ENCODE measurements at regions not wholly inside any gene's neighbourhood (a gene's known extent, or its start where the extent isn't known, plus 50 kb on each side); places are given as distances from the start of the nearest gene placed in this dataset.

DNA sequence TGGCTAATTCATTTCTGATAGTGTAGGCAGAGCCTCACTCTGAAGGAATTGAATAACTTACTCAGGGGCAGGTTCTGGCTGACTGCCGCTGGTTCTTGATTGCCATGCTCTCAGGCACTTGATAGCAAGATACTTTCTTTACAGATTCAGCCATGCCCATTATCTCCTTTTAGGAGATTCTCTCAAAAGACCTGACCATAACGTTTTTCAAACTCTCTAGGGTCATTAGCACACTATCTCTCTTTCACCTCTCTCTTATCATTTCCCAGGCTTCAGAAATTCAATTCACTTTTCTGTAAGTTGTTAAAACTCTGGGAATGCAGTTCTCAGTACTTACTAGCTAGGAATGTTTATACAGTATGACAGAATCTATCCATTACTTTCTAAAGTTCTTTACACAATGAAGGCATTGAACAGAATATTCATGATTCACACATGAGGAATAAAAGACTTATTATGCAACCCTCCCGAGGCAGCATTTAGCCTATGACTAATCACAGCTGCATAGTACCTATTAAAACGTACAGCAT lies 850.3 kb upstream of the CADM2 start:
- H3K4me3 Mint-ChIP-seq: no peak overlapping the region

GRCh38 chr3:84109911-84110310 lies 848.9 kb upstream of the CADM2 start:
- no peaks in the 10 kb centered on the region for H3K4me1 Mint-ChIP-seq

More for the DNA sequence above, 850.3 kb upstream of the CADM2 start:
- H3K36me3 Mint-ChIP-seq: peaks cover 0 to 4% (median 0%) of the 10 kb centered on the region in 3 donors
- no peak for DNase-seq
- H3K27ac Mint-ChIP-seq: no peak overlapping the region
- peaks cover 9 to 48% (median 29%) of the 10 kb centered on the region in 6 donors for H3K9me3 Mint-ChIP-seq
- H3K27me3 Mint-ChIP-seq (ENCODE audit: low read depth in 3 of 3): no peaks in the 10 kb centered on the region
- no peaks in the 10 kb centered on the region for H3K4me1 Mint-ChIP-seq

GRCh38 chr3:84110787-84111186 lies 848.0 kb upstream of the CADM2 start:
- Mint-ChIP-seq H3K4me1 (no peaks in the 10 kb centered on the region), H3K27me3 (ENCODE audit: low read depth in 3 of 3) (peaks cover 0 to 1% (median 0%) of the 10 kb centered on the region in 3 donors)

More at GRCh38 chr3:84109911-84110310, 848.9 kb upstream of the CADM2 start:
- peaks cover 0 to 4% (median 0%) of the 10 kb centered on the region in 3 donors for H3K36me3 Mint-ChIP-seq
- H3K4me3 Mint-ChIP-seq: no peak overlapping the region
- DNase-seq: no peak
- H3K27me3 Mint-ChIP-seq (ENCODE audit: low read depth in 3 of 3): no peaks in the 10 kb centered on the region
- no peak overlapping the region for H3K27ac Mint-ChIP-seq
- H3K9me3 Mint-ChIP-seq: peaks cover 9 to 44% (median 29%) of the 10 kb centered on the region in 6 donors

DNA sequence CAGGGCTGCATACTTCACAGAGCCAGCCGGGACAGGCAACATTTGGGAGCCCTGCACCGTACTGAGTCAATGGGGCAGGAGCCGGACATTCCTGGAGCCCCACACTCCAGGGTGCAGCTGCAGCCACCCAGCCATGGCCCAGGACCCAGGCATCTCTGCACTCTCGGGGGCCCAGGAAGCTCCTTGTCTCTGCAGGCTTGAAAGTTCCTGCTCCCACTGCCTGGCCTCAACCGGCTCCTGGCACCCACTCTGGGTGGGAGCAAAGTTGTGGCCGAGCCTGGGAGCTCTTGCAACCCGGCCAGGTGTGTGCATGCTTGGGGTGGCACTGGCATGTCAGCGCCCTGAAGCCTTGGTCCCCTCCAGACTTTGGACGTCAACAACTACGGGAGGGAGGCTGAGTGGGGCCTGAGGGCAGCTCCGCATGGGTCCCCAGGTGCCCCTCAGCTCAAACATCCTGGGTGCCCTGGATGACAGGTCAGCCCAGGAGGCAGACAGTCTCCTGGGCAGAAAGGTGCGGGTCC lies 833.5 kb upstream of the CADM2 start:
- peaks cover 0 to 2% (median 0%) of the 10 kb centered on the region in 3 donors for H3K27me3 Mint-ChIP-seq (ENCODE audit: low read depth in 3 of 3)
- peaks cover 13 to 43% (median 29%) of the 10 kb centered on the region in 6 donors for H3K9me3 Mint-ChIP-seq
- no peaks in the 10 kb centered on the region for H3K36me3 Mint-ChIP-seq
- H3K4me3 Mint-ChIP-seq: no peak overlapping the region
- H3K27ac Mint-ChIP-seq: no peak overlapping the region
- no peak for DNase-seq
- no peaks in the 10 kb centered on the region for H3K4me1 Mint-ChIP-seq

More at GRCh38 chr3:84110787-84111186, 848.0 kb upstream of the CADM2 start:
- Mint-ChIP-seq H3K27ac (no peak overlapping the region), H3K4me3 (no peak overlapping the region), H3K9me3 (peaks cover 9 to 45% (median 27%) of the 10 kb centered on the region in 6 donors), H3K36me3 (no peaks in the 10 kb centered on the region)
- DNase-seq: no peak

- H3K4me3 Mint-ChIP-seq: no peak overlapping the region
Measured at GRCh38 chr3:84125760-84126159, 833.0 kb upstream of the CADM2 start.

DNA sequence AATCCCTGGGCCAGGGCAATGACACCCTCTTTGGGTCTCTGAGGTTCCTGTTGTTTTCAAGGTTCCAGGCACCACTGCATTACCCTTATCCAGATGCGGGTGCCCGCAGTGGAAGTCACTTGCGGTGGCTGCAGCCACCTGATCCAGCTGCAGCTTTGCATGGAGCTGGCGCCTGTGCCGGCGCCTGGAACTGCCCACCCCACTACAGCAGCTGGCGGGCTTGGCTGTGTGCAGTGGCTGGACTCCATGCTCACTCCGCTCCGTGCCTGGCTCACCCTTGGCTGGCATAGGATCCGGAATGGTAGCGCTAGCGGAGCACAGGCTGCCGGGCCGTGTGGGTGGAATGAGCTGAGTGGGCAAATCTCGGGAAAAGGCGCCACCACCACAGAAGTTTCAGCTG lies 832.6 kb upstream of the CADM2 start:
- Mint-ChIP-seq H3K9me3 (peaks cover 13 to 43% (median 28%) of the 10 kb centered on the region in 6 donors), H3K27ac (no peak overlapping the region), H3K36me3 (no peaks in the 10 kb centered on the region), H3K4me3 (no peak overlapping the region), H3K27me3 (ENCODE audit: low read depth in 3 of 3) (peaks cover 0 to 2% (median 0%) of the 10 kb centered on the region in 3 donors), H3K4me1 (no peaks in the 10 kb centered on the region)
- no peak for DNase-seq

More at GRCh38 chr3:84125760-84126159, 833.0 kb upstream of the CADM2 start:
- Mint-ChIP-seq H3K4me1 (no peaks in the 10 kb centered on the region), H3K36me3 (no peaks in the 10 kb centered on the region), H3K27me3 (ENCODE audit: low read depth in 3 of 3) (peaks cover 0 to 2% (median 0%) of the 10 kb centered on the region in 3 donors), H3K9me3 (peaks cover 13 to 43% (median 28%) of the 10 kb centered on the region in 6 donors), H3K27ac (no peak overlapping the region)
- DNase-seq: no peak

- Mint-ChIP-seq H3K27me3 (ENCODE audit: low read depth in 3 of 3) (peaks cover 0 to 2% (median 0%) of the 10 kb centered on the region in 3 donors), H3K36me3 (peaks cover 0 to 3% (median 0%) of the 10 kb centered on the region in 3 donors), H3K9me3 (peaks cover 3 to 45% (median 31%) of the 10 kb centered on the region in 6 donors), H3K4me3 (no peak overlapping the region), H3K27ac (no peak overlapping the region), H3K4me1 (no peaks in the 10 kb centered on the region)
- no peak for DNase-seq
Measured at GRCh38 chr3:84128024-84128423, 830.8 kb upstream of the CADM2 start.

- Mint-ChIP-seq H3K27ac (no peak overlapping the region), H3K4me1 (no peaks in the 10 kb centered on the region), H3K36me3 (peaks cover 0 to 3% (median 0%) of the 10 kb centered on the region in 3 donors), H3K9me3 (peaks cover 7 to 44% (median 24%) of the 10 kb centered on the region in 6 donors), H3K4me3 (no peak overlapping the region), H3K27me3 (ENCODE audit: low read depth in 3 of 3) (peaks cover 0 to 6% (median 0%) of the 10 kb centered on the region in 3 donors)
- DNase-seq: no peak
Measured at GRCh38 chr3:84136425-84136824, 822.4 kb upstream of the CADM2 start.

GRCh38 chr3:84140631-84141030 lies 818.2 kb upstream of the CADM2 start:
- Mint-ChIP-seq H3K27ac (no peak overlapping the region), H3K4me3 (no peak overlapping the region), H3K36me3 (no peaks in the 10 kb centered on the region), H3K9me3 (peaks cover 10 to 33% (median 14%) of the 10 kb centered on the region in 6 donors), H3K27me3 (ENCODE audit: low read depth in 3 of 3) (peaks cover 0 to 3% (median 0%) of the 10 kb centered on the region in 3 donors), H3K4me1 (no peaks in the 10 kb centered on the region)
- DNase-seq: no peak

GRCh38 chr3:84141571-84141970 lies 817.2 kb upstream of the CADM2 start:
- no peak overlapping the region for H3K4me3 Mint-ChIP-seq
- no peaks in the 10 kb centered on the region for H3K36me3 Mint-ChIP-seq
- no peaks in the 10 kb centered on the region for H3K4me1 Mint-ChIP-seq
- no peak for DNase-seq
- H3K9me3 Mint-ChIP-seq: peaks cover 6 to 32% (median 13%) of the 10 kb centered on the region in 6 donors
- peaks cover 0 to 1% (median 0%) of the 10 kb centered on the region in 3 donors for H3K27me3 Mint-ChIP-seq (ENCODE audit: low read depth in 3 of 3)
- no peak overlapping the region for H3K27ac Mint-ChIP-seq

GRCh38 chr3:84165328-84165727 lies 793.5 kb upstream of the CADM2 start:
- Mint-ChIP-seq H3K36me3 (no peaks in the 10 kb centered on the region), H3K27me3 (ENCODE audit: low read depth in 3 of 3) (peaks cover 0 to 2% (median 1%) of the 10 kb centered on the region in 3 donors), H3K4me3 (no peak overlapping the region), H3K27ac (no peak overlapping the region), H3K4me1 (no peaks in the 10 kb centered on the region), H3K9me3 (peaks cover 7 to 57% (median 35%) of the 10 kb centered on the region in 6 donors)
- no peak for DNase-seq

GRCh38 chr3:84175449-84175848 lies 783.3 kb upstream of the CADM2 start:
- H3K9me3 Mint-ChIP-seq: peaks cover 10 to 57% (median 33%) of the 10 kb centered on the region in 6 donors
- no peak overlapping the region for H3K4me3 Mint-ChIP-seq
- no peak overlapping the region for H3K27ac Mint-ChIP-seq
- peaks cover 0 to 5% (median 0%) of the 10 kb centered on the region in 3 donors for H3K27me3 Mint-ChIP-seq (ENCODE audit: low read depth in 3 of 3)
- DNase-seq: no peak
- no peaks in the 10 kb centered on the region for H3K4me1 Mint-ChIP-seq
- no peaks in the 10 kb centered on the region for H3K36me3 Mint-ChIP-seq

GRCh38 chr3:84184937-84185336 lies 773.9 kb upstream of the CADM2 start:
- no peaks in the 10 kb centered on the region for H3K36me3 Mint-ChIP-seq
- DNase-seq: no peak
- H3K27ac Mint-ChIP-seq: no peak overlapping the region
- peaks cover 0 to 2% (median 0%) of the 10 kb centered on the region in 3 donors for H3K27me3 Mint-ChIP-seq (ENCODE audit: low read depth in 3 of 3)
- H3K4me1 Mint-ChIP-seq: no peaks in the 10 kb centered on the region
- H3K4me3 Mint-ChIP-seq: no peak overlapping the region
- H3K9me3 Mint-ChIP-seq: peaks cover 8 to 23% (median 11%) of the 10 kb centered on the region in 6 donors

DNA sequence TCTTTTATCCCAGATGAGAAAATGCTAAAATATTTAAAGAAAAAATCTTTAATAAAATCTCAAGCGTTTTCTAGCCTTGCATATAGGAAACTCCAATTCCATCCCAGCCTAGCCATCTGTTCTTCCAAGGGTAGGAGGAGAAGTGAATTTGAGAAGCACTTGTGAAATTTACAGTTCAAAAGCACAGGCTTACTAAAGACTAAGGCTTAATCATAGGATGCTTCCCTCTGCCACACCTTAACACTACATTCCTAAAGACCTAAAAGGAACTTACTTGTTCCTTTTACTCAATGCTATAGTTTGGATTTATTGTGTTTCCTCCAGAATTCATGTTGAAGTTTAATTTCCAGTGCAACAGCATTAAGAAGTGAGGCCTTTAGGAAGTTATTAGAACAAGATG lies 764.8 kb upstream of the CADM2 start:
- Mint-ChIP-seq H3K36me3 (peaks cover 0 to 4% (median 0%) of the 10 kb centered on the region in 3 donors), H3K4me3 (no peak overlapping the region), H3K4me1 (no peaks in the 10 kb centered on the region), H3K9me3 (peaks cover 13 to 43% (median 25%) of the 10 kb centered on the region in 6 donors), H3K27ac (no peak overlapping the region), H3K27me3 (ENCODE audit: low read depth in 3 of 3) (no peaks in the 10 kb centered on the region)
- no peak for DNase-seq

All from immature natural killer cell (primary cell).